ENCODE measurements at regions not wholly inside any gene's neighbourhood (a gene's known extent, or its start where the extent isn't known, plus 50 kb on each side); places are given as distances from the start of the nearest gene placed in this dataset.

DNA sequence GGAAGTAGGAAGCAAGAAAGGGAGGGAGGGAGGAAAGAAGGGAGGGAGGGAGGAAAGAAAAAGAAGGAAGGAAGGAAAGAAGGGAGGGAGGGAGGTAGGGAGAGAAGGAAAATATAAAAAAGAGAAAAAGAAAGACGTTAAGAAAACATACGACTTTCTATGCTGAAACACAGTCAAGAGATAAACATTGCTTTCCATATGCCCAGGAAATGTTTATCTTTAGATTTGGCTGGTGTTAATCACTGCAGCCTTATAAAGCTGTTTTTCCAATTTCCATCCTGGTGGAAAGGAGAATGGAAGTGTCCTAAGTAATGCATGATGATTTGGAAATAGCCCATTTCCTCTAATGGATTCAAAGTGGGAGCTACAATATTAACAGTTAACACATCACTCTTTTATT, 524.3 kb downstream of the MTRR start (continued):
- TF ChIP-seq JUND (IDR thresholded peaks at IDR 0.05; ENCODE audit: low read depth, low read length): no peak
- TF ChIP-seq MTA3 (IDR thresholded peaks at IDR 0.05; ENCODE audit: borderline replicate concordance, low read length): no peak
- no peak for TF ChIP-seq IKZF2 (IDR thresholded peaks at IDR 0.05)
- TF ChIP-seq ZZZ3 (IDR thresholded peaks at IDR 0.05; ENCODE audit: control insufficient read depth, insufficient read length, low read depth): no peak

DNA sequence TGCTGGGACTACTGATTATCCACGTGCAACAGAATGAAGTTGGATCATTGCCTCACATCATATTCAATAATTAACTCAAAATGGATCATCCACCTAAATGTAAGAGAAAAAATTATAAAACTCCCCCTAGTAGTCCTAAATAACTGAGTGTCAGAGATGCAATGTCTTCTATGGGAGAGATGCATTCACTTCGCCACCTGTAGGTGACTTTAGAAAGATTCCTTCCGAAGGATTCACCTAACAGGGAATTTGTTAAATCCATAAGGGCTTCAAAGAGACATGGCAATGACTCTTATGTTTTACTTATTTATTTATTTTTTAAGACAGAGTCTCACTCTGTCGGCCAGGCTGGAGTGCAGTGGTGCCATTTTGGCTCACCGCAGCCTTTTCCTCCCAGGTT, 526.0 kb downstream of the MTRR start:
- RAD21 ChIA-PET (ENCODE audit: unreplicated experiment): no interaction called here
- no TSS peak for BruUV-seq (replicated peaks)
- POLR2A ChIA-PET: no interaction called here
- no peaks in the 10 kb centered on the region for H3K4me1 ChIP-seq (ENCODE audit: control insufficient read depth, insufficient read depth, low read length)
- SMC1A ChIA-PET (ENCODE audit: uncharacterized antibody, unreplicated experiment): no interaction called here
- 47% methylated on average over 5 of the region's 5 CpGs for WGBS (ENCODE audit: insufficient coverage, insufficient replicate concordance, low lambda C conversion rate, missing lambda C conversion rate)
- no peak overlapping the region for H2AFZ ChIP-seq (ENCODE audit: control insufficient read depth, low read depth, low read length)
- H3K79me2 ChIP-seq (ENCODE audit: control insufficient read depth, insufficient read depth, low read length): no peaks in the 10 kb centered on the region
- TF ChIP-seq RAD21 (IDR thresholded peaks at IDR 0.05; ENCODE audit: insufficient read depth, low read depth, low read length) (no peak), BACH1 (IDR thresholded peaks at IDR 0.05; ENCODE audit: borderline replicate concordance) (no peak), HSF1 (IDR thresholded peaks at IDR 0.05; ENCODE audit: low read depth, low read length) (no peak)
- TF ChIP-seq, protein P1, sequence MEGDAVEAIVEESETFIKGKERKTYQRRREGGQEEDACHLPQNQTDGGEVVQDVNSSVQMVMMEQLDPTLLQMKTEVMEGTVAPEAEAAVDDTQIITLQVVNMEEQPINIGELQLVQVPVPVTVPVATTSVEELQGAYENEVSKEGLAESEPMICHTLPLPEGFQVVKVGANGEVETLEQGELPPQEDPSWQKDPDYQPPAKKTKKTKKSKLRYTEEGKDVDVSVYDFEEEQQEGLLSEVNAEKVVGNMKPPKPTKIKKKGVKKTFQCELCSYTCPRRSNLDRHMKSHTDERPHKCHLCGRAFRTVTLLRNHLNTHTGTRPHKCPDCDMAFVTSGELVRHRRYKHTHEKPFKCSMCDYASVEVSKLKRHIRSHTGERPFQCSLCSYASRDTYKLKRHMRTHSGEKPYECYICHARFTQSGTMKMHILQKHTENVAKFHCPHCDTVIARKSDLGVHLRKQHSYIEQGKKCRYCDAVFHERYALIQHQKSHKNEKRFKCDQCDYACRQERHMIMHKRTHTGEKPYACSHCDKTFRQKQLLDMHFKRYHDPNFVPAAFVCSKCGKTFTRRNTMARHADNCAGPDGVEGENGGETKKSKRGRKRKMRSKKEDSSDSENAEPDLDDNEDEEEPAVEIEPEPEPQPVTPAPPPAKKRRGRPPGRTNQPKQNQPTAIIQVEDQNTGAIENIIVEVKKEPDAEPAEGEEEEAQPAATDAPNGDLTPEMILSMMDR (IDR thresholded peaks at IDR 0.05 in 2 of 3, conservative IDR thresholded peaks at IDR 0.05 in 1 of 3; ENCODE audit: control insufficient read depth in 2 of 3, extremely low read depth in 1 of 3, insufficient read depth in 1 of 3, low read depth in 3 of 3, low read length in 3 of 3): no peak
- TF ChIP-seq, protein P2, sequence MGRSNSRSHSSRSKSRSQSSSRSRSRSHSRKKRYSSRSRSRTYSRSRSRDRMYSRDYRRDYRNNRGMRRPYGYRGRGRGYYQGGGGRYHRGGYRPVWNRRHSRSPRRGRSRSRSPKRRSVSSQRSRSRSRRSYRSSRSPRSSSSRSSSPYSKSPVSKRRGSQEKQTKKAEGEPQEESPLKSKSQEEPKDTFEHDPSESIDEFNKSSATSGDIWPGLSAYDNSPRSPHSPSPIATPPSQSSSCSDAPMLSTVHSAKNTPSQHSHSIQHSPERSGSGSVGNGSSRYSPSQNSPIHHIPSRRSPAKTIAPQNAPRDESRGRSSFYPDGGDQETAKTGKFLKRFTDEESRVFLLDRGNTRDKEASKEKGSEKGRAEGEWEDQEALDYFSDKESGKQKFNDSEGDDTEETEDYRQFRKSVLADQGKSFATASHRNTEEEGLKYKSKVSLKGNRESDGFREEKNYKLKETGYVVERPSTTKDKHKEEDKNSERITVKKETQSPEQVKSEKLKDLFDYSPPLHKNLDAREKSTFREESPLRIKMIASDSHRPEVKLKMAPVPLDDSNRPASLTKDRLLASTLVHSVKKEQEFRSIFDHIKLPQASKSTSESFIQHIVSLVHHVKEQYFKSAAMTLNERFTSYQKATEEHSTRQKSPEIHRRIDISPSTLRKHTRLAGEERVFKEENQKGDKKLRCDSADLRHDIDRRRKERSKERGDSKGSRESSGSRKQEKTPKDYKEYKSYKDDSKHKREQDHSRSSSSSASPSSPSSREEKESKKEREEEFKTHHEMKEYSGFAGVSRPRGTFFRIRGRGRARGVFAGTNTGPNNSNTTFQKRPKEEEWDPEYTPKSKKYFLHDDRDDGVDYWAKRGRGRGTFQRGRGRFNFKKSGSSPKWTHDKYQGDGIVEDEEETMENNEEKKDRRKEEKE (IDR thresholded peaks at IDR 0.05): no peak
- no peaks in the 10 kb centered on the region for H4K20me1 ChIP-seq (ENCODE audit: control insufficient read depth, insufficient read depth)
- H3K9ac ChIP-seq (ENCODE audit: control insufficient read depth, insufficient read depth, low read length): no peak overlapping the region
- CTCF ChIA-PET: no interaction called here
- H3K27ac ChIP-seq (ENCODE audit: control insufficient read depth, insufficient read depth): no peak overlapping the region
- H3K4me2 ChIP-seq (ENCODE audit: control insufficient read depth, insufficient read depth): no peak overlapping the region
- H3K36me3 ChIP-seq (ENCODE audit: control insufficient read depth in 2 of 2, insufficient read depth in 2 of 2, low read length in 1 of 2): no peaks in the 10 kb centered on the region
- intact Hi-C loops (cut with micrococcal nuclease; ENCODE audit: unreplicated experiment) (no loop called here), in situ Hi-C loops (cut with MboI) (no loop called here)
- no peaks in the 10 kb centered on the region for H3K27me3 ChIP-seq (replicated peaks in 1 of 2; ENCODE audit: control insufficient read depth in 2 of 2, insufficient read depth in 2 of 2, low read length in 1 of 2)
- FAIRE-seq (no peak), DNase-seq (ENCODE audit: low read depth, low spot score) (no peak), ATAC-seq (no peak)
- H3K4me3 ChIP-seq: no peak overlapping the region
- H3K9me3 ChIP-seq (replicated peaks; ENCODE audit: control insufficient read depth, insufficient read depth, low read length): no peaks in the 10 kb centered on the region

Measured in GM12878 (cell line).